GM12801 (cell line): ENCODE measurements at regions not wholly inside any gene's neighbourhood (a gene's known extent, or its start where the extent isn't known, plus 50 kb on each side); places are given as distances from the start of the nearest gene placed in this dataset.

Experiments used
- CTCF ChIP-seq: IDR thresholded peaks from one replicate; pipeline ENCODE4 v1.5.1; 2011; ENCODE audit warnings: control low read depth; ENCODE audit not compliant: insufficient read length; ENCODE audit errors: extremely low read depth

- TF ChIP-seq CTCF, result no peak
Measured at GRCh38 chr12:107351109-107351508, 257.8 kb upstream of the CRY1 start.

GRCh38 chr12:107351713-107352112 lies 258.4 kb upstream of the CRY1 start:
- TF ChIP-seq CTCF, result no peak

GRCh38 chr12:107352347-107353081 lies 259.2 kb upstream of the CRY1 start:
- no peak for TF ChIP-seq CTCF

GRCh38 chr12:107353312-107353711 lies 260.0 kb upstream of the CRY1 start:
- no peak for TF ChIP-seq CTCF

- TF ChIP-seq CTCF, result no peak
Measured at GRCh38 chr12:107355004-107355565, 261.7 kb upstream of the CRY1 start.

GRCh38 chr12:107355612-107356011 lies 262.3 kb upstream of the CRY1 start:
- TF ChIP-seq CTCF, result no peak

GRCh38 chr12:107356266-107356936 lies 263.1 kb upstream of the CRY1 start:
- no peak for TF ChIP-seq CTCF
